ENCODE measurements at regions not wholly inside any gene's neighbourhood (a gene's known extent, or its start where the extent isn't known, plus 50 kb on each side); places are given as distances from the start of the nearest gene placed in this dataset.

GRCh38 chrX:34406580-34406979, 250.5 kb downstream of the TMEM47 start:
- TF ChIP-seq POLR2AphosphoS5 (IDR thresholded peaks at IDR 0.05; ENCODE audit: low read depth, low read length) (no peak), POLR2A (IDR thresholded peaks at IDR 0.05; ENCODE audit: low read depth, low read length) (no peak), TAF1 (IDR thresholded peaks at IDR 0.05; ENCODE audit: borderline replicate concordance, low read depth, low read length) (no peak)
